Panc1 (cell line): ENCODE measurements at regions not wholly inside any gene's neighbourhood (a gene's known extent, or its start where the extent isn't known, plus 50 kb on each side); places are given as distances from the start of the nearest gene placed in this dataset.

ENCODE experiments used
- ATAC-seq: fragments of 200-7000 bp; cut with Tn5 transposase; 2 replicates; pipeline ENCODE4 v1.9.1; 2020; ENCODE audit warnings: mild to moderate bottlenecking, moderate library complexity
- BruUV-seq: library from RNA; stranded (reverse); fragments of 400-500 nt; replicated peaks from 2 replicates; lab custom pipeline; 2021; lab: Mats Ljungman, UMichigan
- CTCF ChIA-PET: fragments of 300-600 bp; sonication (Branson Sonifier 250); formaldehyde crosslinking; loops from one replicate; lab custom pipeline; 2022; ENCODE audit warnings: antibody characterized with exemption; lab: Charles Lee
- POLR2A ChIA-PET: fragments of 300-600 bp; sonication (Branson Sonifier 250); formaldehyde crosslinking; loops from one replicate; lab custom pipeline; 2022; ENCODE audit warnings: antibody characterized with exemption; lab: Charles Lee
- DNase-seq: peaks from one replicate; pipeline ENCODE4 v3.0.0-alpha.2; 2010; ENCODE audit warnings: low read depth, low spot score
- H3K27ac ChIP-seq: 2 replicates; pipeline ENCODE4 v1.5.1; 2011; ENCODE audit warnings: mild to moderate bottlenecking, low read length, inconsistent platforms
- H3K27me3 ChIP-seq: fragments of 200-500 bp; sonication (Bioruptor generic); 2 replicates; pipeline ENCODE4 v1.6.0; 2014; ENCODE audit warnings: low read length, inconsistent platforms; ENCODE audit not compliant: control insufficient read depth, insufficient read depth
- H3K36me3 ChIP-seq: fragments of 200-500 bp; sonication (Bioruptor generic); 2 replicates; pipeline ENCODE4 v1.5.1; 2014; ENCODE audit warnings: inconsistent platforms, mild to moderate bottlenecking, low read length, moderate library complexity; ENCODE audit not compliant: control insufficient read depth, insufficient read depth
- H3K4me1 ChIP-seq: 2 replicates; pipeline ENCODE4 v1.5.1; 2011; ENCODE audit warnings: inconsistent platforms, mild to moderate bottlenecking, low read length, moderate library complexity; ENCODE audit not compliant: control insufficient read depth, insufficient read depth
- H3K4me3 ChIP-seq, 2 experiments: 2 replicates each; pipeline ENCODE4 v1.5.1; 2011 to 2012; ENCODE audit warnings: low read depth in 2 of 2, low read length in 2 of 2, mild to moderate bottlenecking in 2 of 2, inconsistent platforms in 1 of 2, moderate library complexity in 1 of 2
- H3K9me3 ChIP-seq: fragments of 200-500 bp; sonication (Bioruptor generic); 2 replicates; pipeline ENCODE4 v1.5.1; 2014; ENCODE audit warnings: low read depth, mild to moderate bottlenecking, inconsistent platforms, low read length, moderate library complexity; ENCODE audit not compliant: control insufficient read depth, insufficient read depth
- CTCF ChIP-seq: fragments of 450-650 bp; IDR thresholded peaks from 2 replicates; pipeline ENCODE4 v1.5.1; 2017; ENCODE audit warnings: mild to moderate bottlenecking
- POLR2AphosphoS5 ChIP-seq: IDR thresholded peaks from 2 replicates; pipeline ENCODE4 v1.6.1; 2012; ENCODE audit warnings: mild to moderate bottlenecking, low read depth, low read length, moderate library complexity
- REST ChIP-seq, 2 experiments: IDR thresholded peaks; 2 replicates each; pipeline ENCODE4 v1.6.1; 2011 to 2012; ENCODE audit warnings: low read depth in 2 of 2, control low read depth in 1 of 2, low read length in 1 of 2, mild to moderate bottlenecking in 1 of 2, moderate library complexity in 1 of 2; ENCODE audit not compliant: insufficient read depth in 1 of 2
- SIN3A ChIP-seq: IDR thresholded peaks from 2 replicates; pipeline ENCODE4 v1.6.1; 2012; ENCODE audit warnings: low read depth, mild to moderate bottlenecking, low read length, moderate library complexity, borderline replicate concordance; ENCODE audit not compliant: insufficient read depth
- TCF7L2 ChIP-seq: IDR thresholded peaks from 2 replicates; pipeline ENCODE4 v1.6.1; 2011; ENCODE audit warnings: mild to moderate bottlenecking, low read depth, low read length, inconsistent platforms
- in situ Hi-C: cut with HindIII; loops from 2 replicates; pipeline ENCODE4 v1.10.0; 2016; ENCODE audit warnings: low sequenced_read_pairs, low pct_unique_long_range_greater_than_20kb
- intact Hi-C: fragments of 100-400 bp; cut with micrococcal nuclease; formaldehyde crosslinking; loops from one replicate; pipeline ENCODE4 v1.10.0; 2022; ENCODE audit not compliant: unreplicated experiment

- no peaks in the 10 kb centered on the region for H3K9me3 ChIP-seq
- H3K4me1 ChIP-seq: no peaks in the 10 kb centered on the region
- H3K4me3 ChIP-seq: no peak overlapping the region
- no TSS peak for BruUV-seq
- ChIA-PET POLR2A (no interaction called here), CTCF (no interaction called here)
- in situ Hi-C loops: no loop called here
- intact Hi-C loops: no loop called here
- no peak for ATAC-seq
- DNase-seq: no peak
- H3K27me3 ChIP-seq: no peaks in the 10 kb centered on the region
- no peak overlapping the region for H3K27ac ChIP-seq
- H3K36me3 ChIP-seq: no peaks in the 10 kb centered on the region
- TF ChIP-seq REST (IDR thresholded peaks at IDR 0.05; ENCODE audit: insufficient read depth in 1 of 2, low read depth in 2 of 2, low read length in 1 of 2) (no peak), SIN3A (no peak), CTCF (no peak), TCF7L2 (no peak), POLR2AphosphoS5 (no peak)
Measured at GRCh38 chr17:14803826-14804225, 461.3 kb downstream of the PMP22 start.

GRCh38 chr17:14797801-14798200 is 467.3 kb downstream of the PMP22 start:
- no peak for DNase-seq
- no peaks in the 10 kb centered on the region for H3K36me3 ChIP-seq
- no peaks in the 10 kb centered on the region for H3K9me3 ChIP-seq
- intact Hi-C loops (no loop called here), in situ Hi-C loops (no loop called here)
- ATAC-seq: no peak
- no peak for TF ChIP-seq CTCF
- no peak for TF ChIP-seq POLR2AphosphoS5
- no peak for TF ChIP-seq SIN3A
- TF ChIP-seq TCF7L2: no peak
- TF ChIP-seq REST (IDR thresholded peaks at IDR 0.05; ENCODE audit: insufficient read depth in 1 of 2, low read depth in 2 of 2, low read length in 1 of 2): no peak
- no peak overlapping the region for H3K27ac ChIP-seq
- H3K27me3 ChIP-seq: no peaks in the 10 kb centered on the region
- no TSS peak for BruUV-seq
- H3K4me3 ChIP-seq: no peak overlapping the region
- no peaks in the 10 kb centered on the region for H3K4me1 ChIP-seq
- ChIA-PET POLR2A (no interaction called here), CTCF (no interaction called here)
